GM23338 (cell line): ENCODE measurements at regions not wholly inside any gene's neighbourhood (a gene's known extent, or its start where the extent isn't known, plus 50 kb on each side); places are given as distances from the start of the nearest gene placed in this dataset.

Experiments used
- CREB1 ChIP-seq: fragments of 250-450 bp; sonication (Bioruptor Pico); IDR thresholded peaks from 2 replicates; pipeline ENCODE4 v1.5.0; 2020; ENCODE audit warnings: low read depth, mild to moderate bottlenecking, moderate library complexity
- CTCF ChIP-seq, 2 experiments: fragments of 200-600 bp in 1 of 2; sonication (generic) in 1 of 2; conservative IDR thresholded peaks; 2 replicates each; pipeline versions ENCODE4 v1.5.1 to v1.6.1; 2016 to 2017; ENCODE audit warnings: antibody characterized with exemption in 2 of 2, low read depth in 2 of 2, mild to moderate bottlenecking in 2 of 2, moderate library complexity in 1 of 2
- ETS1 ChIP-seq: IDR thresholded peaks from 2 replicates; pipeline ENCODE4 v1.6.1; 2016; ENCODE audit warnings: antibody characterized with exemption
- EZH2 ChIP-seq: fragments of 200-600 bp; sonication (generic); IDR thresholded peaks from one replicate; pipeline ENCODE4 v1.8.0; 2017; ENCODE audit warnings: antibody characterized with exemption, mild to moderate bottlenecking, low read depth; ENCODE audit not compliant: unreplicated experiment
- EZH2phosphoT487 ChIP-seq: fragments of 200-600 bp; sonication (generic); IDR thresholded peaks from one replicate; pipeline ENCODE4 v1.8.1; 2018; ENCODE audit warnings: antibody characterized with exemption; ENCODE audit not compliant: unreplicated experiment
- JUNB ChIP-seq: IDR thresholded peaks from one replicate; pipeline ENCODE4 v1.6.1; 2016; ENCODE audit warnings: antibody characterized with exemption; ENCODE audit not compliant: unreplicated experiment
- NANOG ChIP-seq: IDR thresholded peaks from 2 replicates; pipeline ENCODE4 v1.6.1; 2016; ENCODE audit warnings: antibody characterized with exemption, borderline replicate concordance
- POLR2AphosphoS5 ChIP-seq: IDR thresholded peaks from 2 replicates; pipeline ENCODE4 v1.6.1; 2016; ENCODE audit warnings: antibody characterized with exemption, low read depth
- REST ChIP-seq: IDR thresholded peaks from one replicate; pipeline ENCODE4 v1.6.1; 2018; ENCODE audit warnings: antibody characterized with exemption; ENCODE audit not compliant: unreplicated experiment
- STAT1 ChIP-seq: IDR thresholded peaks from one replicate; pipeline ENCODE4 v1.6.1; 2016; ENCODE audit warnings: antibody characterized with exemption; ENCODE audit not compliant: unreplicated experiment
- ZNF114 ChIP-seq: fragments of 250-450 bp; sonication (Bioruptor Pico); IDR thresholded peaks from 2 replicates; pipeline ENCODE4 v1.5.0; 2020; ENCODE audit warnings: mild to moderate bottlenecking, moderate library complexity
- ZNF331 ChIP-seq: fragments of 250-450 bp; sonication (Bioruptor Pico); IDR thresholded peaks from 2 replicates; pipeline ENCODE4 v1.5.0; 2020; ENCODE audit warnings: low read depth, mild to moderate bottlenecking, moderate library complexity
- ZNF462 ChIP-seq: fragments of 250-450 bp; sonication (Bioruptor Pico); IDR thresholded peaks from 2 replicates; pipeline ENCODE4 v1.5.0; 2020; ENCODE audit warnings: mild to moderate bottlenecking, moderate library complexity

GRCh38 chr6:147103007-147103406, 101.2 kb upstream of the STXBP5 start:
- no peak for TF ChIP-seq POLR2AphosphoS5
- no peak for TF ChIP-seq CTCF (conservative IDR thresholded peaks at IDR 0.05; ENCODE audit: low read depth in 2 of 2)
- no peak for TF ChIP-seq REST
- TF ChIP-seq EZH2, result no peak
- TF ChIP-seq EZH2phosphoT487, result no peak
- no peak for TF ChIP-seq CREB1 (CRISPR knock-in tag)
- no peak for TF ChIP-seq STAT1
- no peak for TF ChIP-seq JUNB
- no peak for TF ChIP-seq ETS1
- no peak for TF ChIP-seq NANOG
- no peak for TF ChIP-seq ZNF462 (CRISPR knock-in tag)
- TF ChIP-seq ZNF331 (CRISPR knock-in tag), result no peak
- TF ChIP-seq ZNF114 (CRISPR knock-in tag), result no peak
